ENCODE measurements at regions not wholly inside any gene's neighbourhood (a gene's known extent, or its start where the extent isn't known, plus 50 kb on each side); places are given as distances from the start of the nearest gene placed in this dataset.

DNA sequence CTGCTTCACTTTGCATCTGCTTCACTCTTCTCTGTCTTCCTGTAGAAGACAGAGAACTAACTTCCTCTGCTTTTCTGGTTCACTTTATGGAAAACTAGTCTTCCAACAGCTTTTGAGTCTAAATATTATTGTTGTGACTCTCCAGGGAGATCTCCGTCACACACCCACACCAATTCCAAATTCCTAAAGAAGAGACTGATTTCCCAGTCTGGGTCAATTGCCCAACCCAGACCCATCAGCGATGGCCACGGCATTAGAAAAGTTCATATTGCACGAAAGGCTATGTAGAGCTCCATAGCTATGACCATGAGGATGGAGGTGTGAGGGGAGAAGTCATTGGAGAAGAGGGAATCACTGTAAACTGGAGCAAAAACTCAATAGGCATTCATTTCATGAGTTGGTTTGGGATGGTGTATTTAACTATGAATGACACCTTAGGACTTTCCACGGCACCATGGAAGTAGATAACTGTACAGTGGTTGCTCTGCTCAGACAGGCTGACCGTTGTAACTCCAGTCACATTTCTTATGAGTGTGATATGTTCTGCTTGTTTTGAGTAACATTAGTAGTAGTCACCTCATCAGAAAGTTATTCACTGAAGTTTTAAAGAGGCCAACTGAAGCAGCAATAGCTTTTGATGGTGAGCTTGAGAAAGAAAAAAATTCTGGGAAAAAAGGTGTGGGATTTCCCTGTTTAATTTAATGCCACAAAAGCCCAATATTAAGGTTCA lies 78.1 kb upstream of the MAMDC2 start:
- TF ChIP-seq POLR2AphosphoS5 (IDR thresholded peaks at IDR 0.05) (no peak), POLR2A (IDR thresholded peaks at IDR 0.05) (no peak)
